SKM-1 (cell line): ENCODE measurements at regions not wholly inside any gene's neighbourhood (a gene's known extent, or its start where the extent isn't known, plus 50 kb on each side); places are given as distances from the start of the nearest gene placed in this dataset.
"Not testable (repeated sequence)": the region's sequence is repeated elsewhere in the genome, so short reads cannot be mapped to it uniquely, and the experiment has no call there.

ENCODE experiments used
- DNase-seq: peaks from one replicate; lab custom pipeline; 2025; ENCODE audit not compliant: unreplicated experiment; lab: John Stamatoyannopoulos, UW

DNA sequence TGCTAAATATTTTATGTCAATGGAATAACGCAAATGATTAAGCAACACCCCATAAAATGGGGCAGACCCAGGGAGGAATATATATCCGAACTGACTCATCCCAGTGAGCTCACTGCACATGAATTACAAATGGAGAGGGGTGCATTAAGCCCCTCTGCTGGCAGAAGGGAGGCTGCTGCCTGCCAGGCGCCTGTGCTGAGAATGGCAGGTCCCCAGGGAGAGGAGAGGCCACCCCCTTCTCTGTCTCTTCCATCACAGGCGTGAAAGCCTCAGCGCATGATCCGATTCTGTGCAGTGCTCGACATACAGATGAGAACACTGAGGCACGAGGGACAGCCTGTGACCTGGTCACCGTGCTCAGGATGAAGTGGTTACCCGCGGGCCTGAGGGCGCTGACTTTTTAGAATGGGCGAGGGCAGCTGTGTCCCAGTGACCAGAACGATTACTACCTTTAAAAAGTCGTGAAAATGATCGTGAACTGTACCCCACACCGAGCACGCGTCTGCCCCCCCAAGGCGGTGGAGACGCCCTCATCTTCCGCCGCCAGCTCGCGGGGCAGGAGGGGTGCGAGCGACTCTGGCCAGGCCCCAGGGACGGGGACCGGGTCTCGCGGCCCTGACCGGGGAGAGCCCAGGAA, 229.7 kb upstream of the FRG2C start:
- not testable (repeated sequence) for DNase-seq

DNA sequence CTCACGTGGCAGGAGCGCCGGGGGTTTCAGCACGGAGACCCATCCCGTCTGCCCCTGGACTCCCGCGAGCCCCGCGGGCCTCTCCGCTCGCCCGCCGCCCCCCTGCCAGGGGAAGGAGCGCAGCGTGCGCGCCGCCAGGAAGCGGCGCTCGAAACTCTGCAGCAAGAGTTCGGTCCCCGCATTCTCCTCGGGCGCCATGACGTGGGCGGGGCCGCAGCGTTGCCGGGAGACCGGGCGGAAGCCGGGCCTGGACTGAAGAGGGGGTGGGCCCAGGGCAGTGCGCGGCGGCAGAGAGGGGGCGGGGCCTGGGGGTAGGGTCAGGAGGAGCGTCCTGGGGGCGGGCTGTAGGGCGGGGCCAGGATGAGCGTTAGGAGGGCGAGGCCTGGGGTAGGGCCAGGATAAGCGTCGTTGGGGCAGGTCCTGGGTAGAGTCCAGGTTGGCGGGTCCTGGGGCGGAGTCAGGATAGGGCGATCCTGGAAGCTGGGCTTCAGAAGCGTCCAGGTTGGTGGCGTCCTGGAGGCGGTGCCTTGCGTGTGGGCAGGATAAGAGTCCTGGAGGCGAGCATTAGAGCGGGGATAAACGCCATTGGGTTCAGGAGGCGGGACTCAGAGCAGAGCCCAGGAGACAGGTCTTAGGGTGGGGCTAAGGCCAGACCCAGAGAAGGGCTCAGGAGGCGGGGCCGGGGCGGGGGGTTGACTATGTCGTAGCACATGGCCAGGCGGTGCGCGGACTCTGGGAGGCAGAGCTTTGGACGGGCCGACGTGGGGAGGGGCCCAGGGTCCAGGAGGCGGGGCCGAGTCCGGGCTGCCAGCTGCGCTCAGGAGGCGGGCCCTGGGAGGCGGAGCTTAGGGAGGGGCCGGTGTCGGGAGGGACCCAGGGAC, 229.0 kb upstream of the FRG2C start:
- DNase-seq: peak; percentile 87

DNA sequence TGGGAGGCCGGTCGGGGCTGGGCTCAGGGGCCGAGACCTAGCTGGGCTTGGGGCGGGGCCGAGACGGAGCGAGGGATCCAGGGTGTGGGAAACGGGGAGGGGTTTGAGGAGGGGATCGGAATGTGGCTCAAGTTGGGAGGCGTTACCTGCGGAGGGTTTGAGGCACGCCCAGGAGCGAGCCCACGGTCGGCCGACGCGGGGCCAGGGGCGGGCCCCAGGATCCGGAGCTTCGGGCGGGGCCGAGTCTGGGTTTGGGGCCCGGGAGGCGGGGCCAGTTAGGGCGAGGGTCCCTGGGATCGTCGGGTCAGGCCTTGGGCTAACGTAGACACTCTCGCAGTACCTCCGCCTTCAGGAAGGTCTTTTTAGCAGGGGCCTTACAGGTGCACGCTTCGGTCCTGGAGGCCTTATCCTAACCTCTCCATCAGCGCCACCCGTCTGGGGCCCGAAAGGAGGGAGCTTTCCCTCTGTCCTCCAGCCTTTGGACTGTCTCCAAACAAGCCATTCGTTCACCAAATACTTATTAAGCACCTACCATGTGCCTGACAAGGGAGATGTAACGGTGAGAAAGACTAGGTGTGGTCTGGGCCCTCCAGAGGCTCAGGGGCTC, 228.2 kb upstream of the FRG2C start:
- DNase-seq: peak; percentile 43

DNA sequence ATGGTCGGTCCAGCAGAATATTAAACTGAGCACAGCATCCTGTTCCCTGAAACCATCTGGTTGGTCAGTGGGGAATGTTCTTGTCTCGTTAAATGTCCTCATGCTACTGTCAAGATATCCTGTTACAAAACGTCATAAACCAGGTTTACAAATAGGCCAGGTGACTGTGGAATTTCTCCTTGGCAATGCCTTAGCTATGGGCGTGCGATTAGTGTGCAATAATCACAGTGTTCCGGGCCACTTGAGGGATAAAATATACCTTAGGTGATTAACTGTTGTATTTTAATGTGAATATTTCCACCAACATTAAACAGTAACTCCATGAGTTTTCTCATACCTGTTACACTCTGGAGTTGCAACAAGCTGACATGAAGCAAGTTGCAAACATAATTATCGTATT, 223.1 kb upstream of the FRG2C start:
- not testable (repeated sequence) for DNase-seq

DNA sequence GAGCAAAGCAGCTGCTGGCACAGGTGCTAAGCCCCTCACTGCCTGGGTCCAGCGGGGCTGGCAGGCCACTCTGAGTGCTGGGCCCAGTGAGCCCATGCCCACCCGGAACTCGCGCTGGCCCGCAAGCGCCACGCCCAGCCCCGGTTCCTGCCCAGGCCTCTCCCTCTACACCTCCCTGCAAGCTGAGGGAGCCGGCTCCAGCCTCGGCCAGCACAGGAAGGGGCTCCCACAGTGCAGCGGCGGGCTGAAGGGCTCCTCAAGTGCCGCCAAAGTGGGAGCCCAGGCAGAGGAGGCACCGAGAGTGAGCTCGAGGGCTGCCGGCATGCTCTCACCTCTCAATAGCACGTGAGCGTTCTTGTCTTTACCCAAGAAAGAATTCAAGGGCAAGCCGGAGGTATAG, 219.5 kb upstream of the FRG2C start:
- not testable (repeated sequence) for DNase-seq

DNA sequence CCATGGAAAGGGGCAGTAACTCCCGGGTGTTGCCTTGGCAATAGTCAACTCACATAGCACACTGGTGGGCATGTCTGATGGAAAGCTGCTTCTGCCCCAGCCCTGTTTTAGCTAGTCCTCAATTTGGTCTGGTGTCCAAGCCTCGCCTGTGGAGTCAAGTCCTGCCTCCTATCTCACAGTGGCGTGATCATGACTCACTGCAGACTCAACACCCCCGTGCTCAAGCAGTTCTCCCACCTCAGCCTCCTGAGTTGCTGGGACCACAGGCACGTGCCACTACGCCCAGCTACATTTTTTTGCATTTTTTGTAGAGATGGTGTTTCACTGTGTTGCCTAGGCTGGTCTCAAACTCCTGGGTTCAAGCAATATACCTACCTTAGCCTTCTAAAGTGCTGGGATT, 218.9 kb upstream of the FRG2C start:
- DNase-seq: not testable (repeated sequence)

DNA sequence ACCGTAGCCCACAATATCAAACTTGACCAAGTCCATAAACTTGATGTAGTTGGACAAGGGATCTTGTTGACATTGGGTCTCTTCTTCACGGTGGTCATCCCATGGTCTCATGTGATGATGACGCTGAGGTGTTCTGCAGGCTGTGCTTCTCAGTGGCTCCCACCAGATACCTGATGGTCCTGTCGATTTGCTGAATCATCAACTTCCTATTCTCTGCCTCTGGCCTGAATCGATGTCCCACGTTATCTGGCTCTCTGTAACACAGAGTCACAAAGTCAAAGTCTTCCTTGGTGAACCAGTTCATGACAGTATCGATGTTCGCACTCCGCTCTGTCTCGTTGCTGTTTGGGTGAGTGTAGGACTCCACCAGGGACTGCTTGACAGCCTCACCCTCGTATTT, 217.2 kb upstream of the FRG2C start:
- not testable (repeated sequence) for DNase-seq

DNA sequence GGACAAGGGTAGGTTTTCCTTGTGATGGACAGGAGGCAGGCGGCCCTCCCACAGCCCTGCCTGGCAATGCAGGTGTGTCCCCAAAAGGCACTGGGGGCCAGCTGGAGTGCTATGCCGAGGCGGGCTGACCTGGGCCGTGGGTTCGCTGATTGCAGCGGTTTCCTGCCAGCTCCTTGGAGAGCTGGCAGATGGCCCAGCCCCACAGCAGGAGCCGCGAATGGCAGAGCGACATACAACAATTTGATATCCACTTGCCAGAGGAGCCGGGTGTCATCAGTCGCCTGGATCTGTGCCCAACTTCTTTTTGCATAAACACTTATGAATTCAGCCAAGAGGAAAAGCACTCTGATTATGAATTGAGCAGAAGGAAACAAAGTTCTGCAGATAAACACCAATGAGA, 210.8 kb upstream of the FRG2C start:
- not testable (repeated sequence) for DNase-seq

DNA sequence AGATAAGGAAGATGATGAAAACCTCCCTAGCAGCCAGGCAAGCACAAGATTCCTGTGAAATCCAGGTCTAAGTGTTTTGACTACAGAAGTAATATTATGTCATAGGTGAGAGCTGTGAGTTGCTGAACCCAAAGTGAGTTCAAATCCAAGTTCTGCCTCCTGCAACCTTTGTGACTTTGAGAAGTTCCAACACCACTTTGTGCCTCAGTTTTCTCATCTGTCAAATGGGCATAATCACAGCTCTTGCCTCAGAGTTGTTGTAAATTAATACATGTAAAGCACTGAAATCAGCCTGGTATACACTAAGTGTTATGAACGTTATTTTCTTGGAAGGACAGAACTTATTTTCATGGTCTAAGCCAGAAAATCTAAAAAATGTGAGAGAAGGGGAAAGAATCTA, 210.3 kb upstream of the FRG2C start:
- not testable (repeated sequence) for DNase-seq

DNA sequence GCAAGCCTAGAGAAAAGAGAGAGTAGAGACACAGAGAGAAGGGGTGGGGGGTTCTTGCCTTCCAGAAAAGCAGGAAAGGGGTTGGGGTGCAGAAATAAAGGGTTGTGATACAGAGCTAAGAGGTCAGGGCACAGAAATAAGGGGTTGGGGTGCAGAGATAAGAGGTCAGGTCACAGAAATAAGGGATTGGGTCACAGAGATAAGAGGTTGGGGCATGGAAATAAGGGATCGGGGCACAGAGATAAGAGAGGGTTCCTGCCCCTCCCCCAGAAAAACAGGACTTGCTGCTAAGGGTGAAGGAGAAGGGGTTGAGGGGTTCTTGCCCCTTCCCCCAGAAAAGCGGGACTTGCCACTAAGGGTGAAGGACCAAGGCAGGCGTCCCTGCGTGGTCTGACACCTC, 189.6 kb upstream of the FRG2C start:
- DNase-seq: not testable (repeated sequence)

DNA sequence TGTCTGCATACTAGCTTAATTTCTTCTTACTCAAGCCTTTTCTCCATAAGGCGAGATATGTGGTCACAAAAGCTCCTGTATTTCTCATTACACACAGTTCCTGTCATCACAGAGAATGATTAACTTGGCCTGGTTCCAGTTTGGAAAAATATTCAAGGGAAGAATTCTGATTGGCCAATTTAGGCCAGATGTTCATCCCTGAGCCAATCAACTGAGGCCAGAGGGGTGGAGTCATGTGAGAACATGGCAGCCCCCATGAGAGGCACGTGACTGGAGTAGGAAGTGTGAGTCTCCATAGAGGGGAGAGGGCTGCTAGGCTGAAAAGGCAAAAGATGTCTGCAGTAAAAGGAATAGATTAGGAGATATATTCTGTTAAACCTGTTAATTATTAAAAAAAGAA, 167.5 kb upstream of the FRG2C start:
- not testable (repeated sequence) for DNase-seq

DNA sequence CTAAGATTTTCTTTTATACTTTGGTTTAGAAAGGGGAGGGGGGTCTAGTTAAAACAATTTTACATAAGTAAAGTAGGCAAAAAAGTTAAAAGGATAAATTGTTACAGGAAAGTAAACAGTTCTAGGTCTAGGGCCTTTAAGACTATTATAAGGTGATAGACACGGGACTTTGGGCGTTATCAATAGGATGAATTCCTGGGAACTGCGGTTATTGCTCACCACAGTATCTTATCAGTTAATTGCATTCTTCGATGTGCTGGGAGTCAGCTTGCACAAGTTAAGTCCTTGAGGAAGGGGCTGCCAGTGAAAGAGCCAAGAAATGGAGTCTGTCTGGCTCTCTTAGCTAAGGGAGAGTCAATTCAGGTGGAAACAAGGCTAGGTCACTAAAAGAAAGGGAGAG, 163.8 kb upstream of the FRG2C start:
- not testable (repeated sequence) for DNase-seq

DNA sequence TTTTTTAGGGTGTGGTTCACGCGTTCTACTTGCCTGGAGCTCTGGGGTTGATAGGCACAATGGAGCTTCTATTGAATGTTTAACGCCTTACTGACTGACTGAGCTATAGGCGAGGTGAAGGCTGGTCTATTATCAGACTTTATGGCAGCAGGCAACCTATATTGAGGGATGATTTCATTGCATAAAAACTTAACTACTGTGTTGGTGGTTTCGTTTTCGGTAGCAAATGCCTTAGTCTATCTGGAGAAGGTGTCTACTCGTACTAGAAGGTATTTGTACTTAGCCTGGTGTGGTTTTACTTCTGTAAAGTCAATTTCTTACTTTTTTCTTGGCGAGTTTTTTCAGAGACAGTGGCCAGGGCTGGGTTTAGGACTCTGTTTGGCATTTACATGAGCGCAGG, 162.0 kb upstream of the FRG2C start:
- not testable (repeated sequence) for DNase-seq

DNA sequence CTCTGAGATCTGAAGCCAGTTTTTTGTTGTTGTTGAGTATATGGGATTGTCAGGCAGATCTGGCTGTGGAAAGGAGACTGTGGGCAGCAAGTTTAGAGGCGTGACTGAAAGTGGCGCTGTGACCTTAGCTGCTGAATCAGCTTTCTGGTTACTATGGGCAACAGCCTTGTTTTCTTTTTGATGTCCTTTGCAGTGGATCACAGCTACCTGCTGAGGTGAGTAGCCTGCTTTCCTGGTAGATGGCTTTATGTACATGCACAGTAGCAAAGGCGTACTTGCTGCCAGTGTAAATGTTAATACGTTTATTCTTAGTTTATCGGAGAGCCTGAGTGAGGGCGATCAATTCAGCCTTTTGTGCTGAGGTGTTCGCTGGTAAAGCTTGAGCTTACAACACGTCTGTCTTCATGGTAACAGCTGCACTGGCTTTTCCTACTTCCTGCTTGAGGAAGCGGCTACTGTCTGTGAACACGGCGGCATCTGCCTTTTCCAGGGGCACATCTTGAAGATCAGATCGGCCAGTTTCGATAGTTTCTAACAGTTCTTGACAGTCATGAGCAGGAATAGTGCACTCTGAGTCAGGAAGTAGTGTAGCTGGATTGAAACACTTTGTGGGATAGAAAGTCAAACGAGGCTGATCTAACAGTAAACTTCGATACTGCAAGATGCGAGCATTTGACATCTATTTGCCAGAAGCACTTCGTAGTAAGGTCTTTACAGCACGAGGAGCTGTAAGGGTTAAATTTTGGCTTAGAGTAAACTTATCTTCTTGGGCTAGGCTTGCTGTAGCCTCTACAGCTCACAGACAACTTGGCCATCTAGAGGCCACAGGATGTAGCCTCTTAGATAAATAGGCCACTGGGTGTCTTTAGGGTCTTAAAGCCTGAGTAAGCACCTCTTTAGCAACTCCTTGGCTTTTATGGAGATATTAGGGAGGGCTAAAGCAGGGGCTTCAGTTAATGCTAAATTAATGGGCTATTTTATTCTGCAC, 161.1 kb upstream of the FRG2C start:
- not testable (repeated sequence) for DNase-seq

DNA sequence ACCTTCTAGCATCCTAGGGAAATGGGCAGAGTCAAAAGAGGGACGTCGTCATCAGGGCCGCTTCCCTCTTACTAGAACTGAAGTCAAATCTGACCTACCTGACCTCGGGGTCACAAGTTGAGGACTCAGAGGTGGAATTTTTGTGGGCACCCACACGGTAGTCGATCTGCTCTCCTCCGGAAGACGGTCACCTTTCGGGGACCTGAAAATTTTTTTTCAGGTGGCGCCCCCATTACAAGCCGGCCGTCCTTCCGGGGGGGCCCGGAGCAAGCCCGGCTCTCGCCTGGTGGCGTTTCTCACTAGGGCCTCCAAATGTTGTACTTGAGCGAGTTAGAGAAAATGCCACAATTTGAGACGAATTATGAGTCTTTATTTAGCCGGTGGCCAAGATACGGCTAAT, 157.5 kb upstream of the FRG2C start:
- DNase-seq: no peak

DNA sequence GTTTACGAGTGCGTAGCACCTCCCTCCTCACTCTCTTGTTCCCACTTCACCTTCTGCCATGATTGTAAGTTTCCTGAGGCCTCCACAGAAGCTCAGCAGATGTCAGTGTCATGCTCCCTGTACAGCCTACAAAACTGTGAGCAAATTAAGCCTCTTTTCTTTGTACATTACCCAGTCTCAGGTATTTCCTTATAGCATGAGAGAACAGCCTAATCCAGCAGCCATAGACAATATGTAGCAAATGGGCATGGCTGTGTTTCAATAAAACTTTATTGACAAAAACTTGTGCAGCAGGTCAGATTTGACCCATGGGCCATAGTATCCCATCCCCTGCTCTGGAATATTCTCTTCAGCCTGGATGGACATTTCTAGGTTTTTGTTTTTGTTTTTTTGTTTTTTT, 156.2 kb upstream of the FRG2C start:
- not testable (repeated sequence) for DNase-seq

DNA sequence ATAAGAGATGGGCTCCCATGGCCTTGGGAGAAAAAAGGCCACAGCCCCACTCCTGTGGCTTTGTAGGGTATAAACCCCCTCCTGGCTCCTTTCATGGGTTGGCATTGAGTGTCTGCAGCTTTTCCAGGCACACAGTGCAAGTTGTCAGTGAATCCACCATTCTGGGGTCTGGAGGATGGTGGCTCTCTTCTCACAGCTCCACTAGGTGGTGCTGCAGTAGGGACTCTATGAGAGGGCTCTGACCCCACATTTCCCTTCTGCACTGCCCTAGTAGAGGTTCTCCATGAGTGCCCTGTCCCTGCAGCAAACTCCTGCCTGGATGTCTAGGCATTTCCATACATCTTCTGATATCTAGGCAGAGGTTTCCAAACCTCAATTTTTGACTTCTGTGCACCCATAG, 136.5 kb upstream of the FRG2C start:
- DNase-seq: not testable (repeated sequence)

DNA sequence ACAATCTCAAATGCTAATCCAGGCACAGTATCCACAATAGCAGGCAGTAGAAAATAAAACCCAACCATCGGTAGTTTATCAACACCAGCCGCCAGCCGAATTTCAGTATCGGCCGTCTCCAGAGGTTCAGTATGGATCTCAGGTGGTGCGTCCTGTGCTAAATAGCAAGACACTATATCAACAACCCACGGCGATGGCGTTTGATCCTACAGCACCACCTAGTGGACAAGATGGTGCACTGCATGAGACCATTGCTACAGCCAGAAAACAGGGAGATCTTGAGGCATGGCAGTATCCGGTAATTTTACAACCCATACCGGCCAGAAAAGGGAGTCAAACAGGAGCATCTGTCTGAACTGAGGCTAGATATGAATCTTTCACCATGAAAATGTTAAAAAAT, 112.0 kb upstream of the FRG2C start:
- not testable (repeated sequence) for DNase-seq

DNA sequence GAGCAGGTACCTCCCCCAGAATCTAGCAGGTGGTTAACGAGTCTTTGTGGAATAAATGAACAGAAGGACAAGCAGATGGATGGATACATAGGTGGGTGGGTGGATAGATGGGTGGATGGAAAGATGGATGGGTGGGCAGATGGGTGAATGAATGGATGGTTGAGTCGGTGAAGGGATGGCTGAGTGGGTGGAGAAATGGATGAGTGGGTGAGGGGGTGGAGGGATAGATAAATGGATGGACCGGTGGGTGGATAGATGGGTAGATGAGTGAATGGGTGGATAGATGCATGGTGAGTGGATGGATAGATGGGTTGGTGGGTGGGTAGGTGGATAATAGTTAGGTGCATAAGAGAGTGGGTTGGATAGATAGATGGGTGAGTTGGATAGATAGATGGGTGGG, 99.7 kb upstream of the FRG2C start:
- not testable (repeated sequence) for DNase-seq

DNA sequence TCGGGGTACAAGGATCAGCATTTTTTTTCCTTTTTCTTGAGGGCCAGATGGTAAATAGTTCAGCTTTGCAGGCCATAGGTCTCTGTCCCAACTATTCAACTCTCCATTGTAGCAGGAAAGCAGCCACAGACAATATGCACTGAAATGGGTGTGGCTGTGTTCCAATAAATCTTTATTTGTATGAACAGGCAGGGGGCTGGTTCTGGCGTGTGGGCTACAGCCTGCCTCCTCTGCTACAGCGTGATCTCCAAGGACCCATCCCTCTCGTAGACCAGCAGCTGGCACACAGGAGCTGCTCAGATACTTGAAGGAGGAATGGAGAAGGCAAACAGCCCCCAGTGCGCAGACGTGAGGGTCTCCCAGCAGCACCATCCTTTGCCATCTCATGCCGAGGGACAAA, 91.8 kb upstream of the FRG2C start:
- not testable (repeated sequence) for DNase-seq

DNA sequence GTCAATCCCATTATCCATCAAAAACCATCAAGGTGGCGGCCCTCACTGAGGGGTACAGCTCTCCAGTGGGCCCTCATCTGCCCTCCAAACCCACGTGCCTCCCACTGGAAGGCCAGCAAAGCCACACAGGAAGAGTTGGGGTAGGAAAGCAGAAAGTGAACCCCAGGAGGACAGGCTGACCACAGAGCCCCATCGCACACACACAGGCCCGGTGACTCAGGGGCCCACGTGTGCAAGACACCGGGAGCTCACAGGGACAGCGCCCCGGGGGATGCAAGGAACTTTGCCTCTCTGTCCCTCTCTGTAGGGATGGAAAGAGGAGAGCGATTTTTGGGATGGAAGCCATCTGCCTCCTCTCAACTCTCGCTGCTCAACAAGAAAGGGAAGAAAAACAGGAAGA, 85.0 kb upstream of the FRG2C start:
- not testable (repeated sequence) for DNase-seq
